ENCODE measurements at regions not wholly inside any gene's neighbourhood (a gene's known extent, or its start where the extent isn't known, plus 50 kb on each side); places are given as distances from the start of the nearest gene placed in this dataset.

DNA sequence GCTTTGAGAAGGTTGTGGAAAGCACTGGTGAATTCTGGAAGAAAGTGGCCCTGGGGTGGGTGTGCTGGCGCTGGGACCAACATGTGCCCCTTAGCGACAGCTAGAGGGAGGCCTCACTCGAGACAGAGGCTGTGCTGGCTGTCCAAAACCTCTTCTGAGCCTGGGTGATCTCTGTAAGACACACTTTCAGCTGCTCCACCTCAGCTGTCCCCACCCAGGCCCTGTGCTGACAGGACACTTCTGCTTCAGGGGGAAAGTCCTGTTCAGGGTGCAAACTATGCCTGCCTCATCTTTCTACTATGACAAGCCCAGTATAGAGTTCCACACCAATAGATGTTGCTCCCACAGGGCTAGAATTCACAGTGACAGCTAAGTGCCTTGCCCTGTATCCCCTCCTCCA, 426.4 kb downstream of the MED10 start:
- no peak for TF ChIP-seq EZH2 (optimal IDR thresholded peaks at IDR 0.05; ENCODE audit: low read depth, low read length)
- TF ChIP-seq, protein P1, sequence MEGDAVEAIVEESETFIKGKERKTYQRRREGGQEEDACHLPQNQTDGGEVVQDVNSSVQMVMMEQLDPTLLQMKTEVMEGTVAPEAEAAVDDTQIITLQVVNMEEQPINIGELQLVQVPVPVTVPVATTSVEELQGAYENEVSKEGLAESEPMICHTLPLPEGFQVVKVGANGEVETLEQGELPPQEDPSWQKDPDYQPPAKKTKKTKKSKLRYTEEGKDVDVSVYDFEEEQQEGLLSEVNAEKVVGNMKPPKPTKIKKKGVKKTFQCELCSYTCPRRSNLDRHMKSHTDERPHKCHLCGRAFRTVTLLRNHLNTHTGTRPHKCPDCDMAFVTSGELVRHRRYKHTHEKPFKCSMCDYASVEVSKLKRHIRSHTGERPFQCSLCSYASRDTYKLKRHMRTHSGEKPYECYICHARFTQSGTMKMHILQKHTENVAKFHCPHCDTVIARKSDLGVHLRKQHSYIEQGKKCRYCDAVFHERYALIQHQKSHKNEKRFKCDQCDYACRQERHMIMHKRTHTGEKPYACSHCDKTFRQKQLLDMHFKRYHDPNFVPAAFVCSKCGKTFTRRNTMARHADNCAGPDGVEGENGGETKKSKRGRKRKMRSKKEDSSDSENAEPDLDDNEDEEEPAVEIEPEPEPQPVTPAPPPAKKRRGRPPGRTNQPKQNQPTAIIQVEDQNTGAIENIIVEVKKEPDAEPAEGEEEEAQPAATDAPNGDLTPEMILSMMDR (IDR thresholded peaks at IDR 0.05; ENCODE audit: low read length): no peak

Data from MM.1S (cell line).